ENCODE measurements at regions not wholly inside any gene's neighbourhood (a gene's known extent, or its start where the extent isn't known, plus 50 kb on each side); places are given as distances from the start of the nearest gene placed in this dataset.

DNA sequence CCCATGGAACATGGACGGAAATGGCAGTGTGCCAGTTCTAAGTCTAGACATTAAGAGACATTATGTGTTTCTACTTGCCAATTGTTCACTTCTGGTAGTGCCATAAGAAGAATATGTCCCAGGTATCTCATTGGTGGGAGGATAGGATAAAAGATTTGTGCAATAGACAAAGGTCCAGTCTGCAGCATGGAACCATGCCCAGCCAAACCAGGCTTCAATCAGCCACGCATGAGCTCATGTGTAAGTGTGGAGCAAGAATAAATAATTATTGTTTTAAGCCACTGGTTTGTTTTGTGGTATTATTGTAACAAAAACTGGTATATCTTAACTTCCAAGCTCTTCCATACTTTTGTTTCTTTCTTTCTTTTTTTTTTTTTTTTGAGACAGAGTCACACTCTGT, 153.6 kb upstream of the CTTNBP2 start:
- no peak for DNase-seq

DNA sequence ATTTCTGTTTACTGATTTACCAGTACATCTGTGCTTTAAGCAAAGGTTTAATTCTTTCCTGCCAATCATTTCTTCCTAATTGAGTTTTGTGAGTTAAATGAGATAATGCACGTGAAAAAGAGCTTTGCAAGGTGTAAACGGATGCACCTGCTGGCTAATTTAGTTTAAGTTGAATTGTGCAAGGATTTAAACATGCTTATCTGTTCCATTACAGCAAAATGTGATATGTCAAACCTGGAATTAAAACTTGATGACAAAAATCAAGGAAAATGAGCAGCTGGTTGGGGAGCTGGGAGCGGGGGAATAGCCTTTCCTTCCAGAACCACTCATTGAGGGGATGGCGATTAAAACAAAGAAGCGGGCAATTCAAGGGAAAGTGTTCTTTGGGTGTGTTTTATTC, 155.0 kb upstream of the CTTNBP2 start:
- no peak for DNase-seq

DNA sequence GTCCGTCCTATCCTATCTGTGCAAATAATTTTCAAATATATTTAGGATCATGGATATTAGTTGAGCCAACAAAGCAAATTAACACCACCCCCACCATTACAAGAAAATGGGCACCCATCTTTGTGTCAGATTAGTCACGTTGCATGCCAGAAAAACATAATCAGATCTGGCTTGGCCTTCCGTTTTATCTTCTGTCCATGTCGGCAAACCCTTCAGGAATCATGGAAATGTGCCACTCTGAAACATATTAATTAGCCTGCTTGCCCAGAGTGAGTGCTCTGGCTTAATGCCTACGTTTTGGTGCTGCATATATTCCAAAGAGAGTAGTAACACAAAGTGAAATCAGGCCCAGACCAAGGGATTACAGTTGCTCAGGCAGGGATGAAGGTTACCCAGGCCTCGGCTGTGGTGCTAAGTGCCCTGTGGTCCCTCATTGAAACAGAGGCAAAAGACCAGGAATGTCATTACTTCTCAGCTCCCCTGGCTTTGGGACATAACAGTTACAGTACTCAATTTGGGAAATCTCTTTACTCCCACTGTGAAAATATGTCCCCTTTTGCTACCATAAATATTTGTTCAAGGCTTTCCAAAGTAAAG, 154.0 kb upstream of the LSM8 start:
- DNase-seq: no peak

- DNase-seq: no peak
These were observed 150.7 kb upstream of the LSM8 start for GRCh38 chr7:118033273-118033672.

- no peak for DNase-seq
These were observed 143.9 kb upstream of the LSM8 start for GRCh38 chr7:118039963-118040489.

- no peak for DNase-seq
These were observed 143.4 kb upstream of the LSM8 start for GRCh38 chr7:118040562-118040961.

DNA sequence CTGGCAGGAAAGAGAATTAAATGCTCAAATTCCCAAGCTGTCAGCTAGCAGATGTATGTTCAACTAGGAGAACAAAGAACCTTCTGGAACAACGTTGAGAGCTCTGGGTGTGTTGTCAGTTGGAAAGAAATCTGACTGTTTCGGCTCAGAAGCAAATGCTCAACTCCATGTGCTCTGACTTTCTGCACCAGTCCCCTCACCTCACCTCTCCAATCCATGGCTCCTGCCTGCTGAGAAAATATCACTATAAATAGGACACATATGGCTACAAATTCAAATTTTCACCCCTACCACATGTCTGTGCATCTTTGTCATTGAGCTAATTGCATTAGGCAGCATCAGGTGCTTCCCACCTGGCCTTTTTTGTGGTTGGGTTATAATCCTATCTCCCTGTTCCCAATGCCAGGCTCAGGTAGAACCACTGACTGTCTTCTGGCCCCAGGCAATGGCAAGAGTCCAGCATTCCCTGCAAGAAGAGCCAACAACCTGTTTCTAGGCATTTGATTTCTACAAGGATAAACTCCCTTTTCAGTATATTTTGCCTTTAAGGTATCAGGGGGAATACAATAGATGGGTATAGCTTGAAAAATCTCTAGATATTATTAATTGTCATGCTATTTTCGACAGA, 142.6 kb upstream of the LSM8 start:
- no peak for DNase-seq

- DNase-seq: no peak
These were observed 138.3 kb upstream of the LSM8 start for GRCh38 chr7:118045629-118046028.

- DNase-seq: no peak
These were observed 137.9 kb upstream of the LSM8 start for GRCh38 chr7:118046086-118046485.

DNA sequence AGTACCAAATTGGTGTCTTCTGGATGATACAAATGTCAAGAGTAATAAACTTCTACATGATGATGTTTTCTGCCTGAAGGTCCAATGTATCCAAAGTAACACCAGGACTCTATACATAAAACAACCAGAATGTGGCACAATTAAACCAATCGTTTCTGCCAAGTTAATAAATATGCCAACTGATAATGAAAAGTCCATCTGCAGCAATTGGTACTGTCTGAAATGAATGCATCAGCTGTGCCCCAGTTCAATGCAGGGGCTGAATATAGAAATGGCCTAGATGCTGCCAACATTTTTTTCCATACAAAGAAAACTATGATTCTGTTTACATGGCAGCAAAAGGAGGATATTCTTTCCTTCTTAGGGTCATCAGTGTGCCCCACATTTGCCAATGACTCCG, 137.2 kb upstream of the LSM8 start:
- DNase-seq: no peak

GRCh38 chr7:118052336-118052735, 131.6 kb upstream of the LSM8 start:
- no peak for DNase-seq

DNA sequence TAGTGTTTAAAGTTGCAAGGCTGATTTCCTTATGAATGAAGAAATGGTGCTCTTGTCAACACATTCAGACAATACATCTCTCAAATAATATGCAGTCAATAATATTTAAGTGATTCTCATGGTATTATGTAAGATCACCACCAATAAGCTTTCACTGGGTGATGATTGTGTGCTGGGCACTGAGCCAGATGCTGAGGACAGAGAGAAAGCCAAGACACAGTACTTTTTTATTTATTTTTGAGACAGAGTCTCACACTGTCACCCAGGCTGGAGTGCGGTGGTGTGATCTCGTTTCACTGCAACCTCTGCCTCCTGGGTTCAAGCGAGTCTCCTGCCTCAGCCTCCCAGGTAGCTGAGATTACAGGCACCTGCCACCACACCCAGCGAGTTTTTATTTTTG, 130.6 kb upstream of the LSM8 start:
- DNase-seq: no peak

GRCh38 chr7:118054529-118054928, 129.4 kb upstream of the LSM8 start:
- DNase-seq: no peak

GRCh38 chr7:118055647-118056046, 128.3 kb upstream of the LSM8 start:
- no peak for DNase-seq

DNA sequence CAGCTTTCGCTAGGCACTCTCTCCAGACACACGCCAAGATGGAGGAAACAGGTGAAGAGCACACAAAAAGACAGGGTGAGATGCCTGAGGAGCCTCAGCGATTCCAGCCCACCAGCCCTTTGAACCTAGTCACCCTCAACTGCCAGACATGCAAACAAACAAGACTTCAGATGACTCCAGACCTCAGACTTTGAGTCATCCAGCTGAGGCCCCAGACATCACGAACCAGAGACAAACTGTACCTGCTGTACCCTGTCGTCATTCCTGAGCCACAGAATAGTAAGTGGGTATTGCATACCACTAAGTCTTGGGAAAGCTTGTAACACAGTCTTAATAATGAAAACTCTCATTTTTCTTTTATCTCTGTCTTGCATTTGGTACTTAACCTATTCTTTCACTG, 126.6 kb upstream of the LSM8 start:
- DNase-seq: no peak

DNA sequence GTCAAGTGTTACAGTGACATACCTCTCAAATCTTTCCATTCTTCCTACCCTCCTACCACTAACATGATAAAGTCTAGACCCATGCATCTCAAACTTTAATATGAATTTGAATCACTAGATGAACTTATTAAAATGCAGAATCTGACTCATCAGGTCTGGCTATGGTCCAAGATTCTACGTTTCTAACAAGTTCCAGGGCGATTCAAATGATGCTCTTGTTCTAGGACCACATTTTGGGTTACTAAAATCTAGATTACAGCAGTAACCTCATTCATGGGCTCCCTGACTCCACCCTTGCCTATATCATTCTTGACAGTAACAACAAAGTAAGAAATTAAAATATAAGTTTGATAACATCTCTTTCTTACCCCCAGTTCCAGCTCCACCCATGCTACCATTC, 124.8 kb upstream of the LSM8 start:
- no peak for DNase-seq

- DNase-seq: no peak
These were observed 123.3 kb upstream of the LSM8 start for GRCh38 chr7:118060692-118061091.

GRCh38 chr7:118061386-118061785, 122.6 kb upstream of the LSM8 start:
- no peak for DNase-seq

GRCh38 chr7:118072893-118073674, 110.9 kb upstream of the LSM8 start:
- DNase-seq: no peak

GRCh38 chr7:118075936-118076335, 108.0 kb upstream of the LSM8 start:
- no peak for DNase-seq

- DNase-seq: no peak
These were observed 107.4 kb upstream of the LSM8 start for GRCh38 chr7:118076564-118076963.

- no peak for DNase-seq
These were observed 105.9 kb upstream of the LSM8 start for GRCh38 chr7:118078015-118078414.

DNA sequence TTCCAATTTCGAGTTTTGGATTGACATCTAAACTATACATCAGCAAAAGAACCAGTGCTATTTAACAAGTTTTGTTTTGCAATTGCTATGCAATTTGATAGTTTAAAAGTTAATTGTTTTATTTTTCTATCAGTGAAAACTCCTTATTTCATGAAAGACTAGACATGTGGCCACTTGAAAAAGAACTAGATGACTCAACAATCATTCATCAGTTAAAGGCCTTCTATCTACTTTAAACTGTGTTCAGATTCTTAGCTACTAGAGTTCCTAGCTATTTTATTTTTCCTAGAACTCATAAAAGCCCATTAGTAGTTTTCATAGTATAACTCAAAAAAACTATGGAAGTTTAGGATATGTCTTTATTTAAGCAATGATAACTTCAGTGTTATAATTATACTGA, 104.6 kb upstream of the LSM8 start:
- DNase-seq: no peak

GRCh38 chr7:118080947-118081346, 103.0 kb upstream of the LSM8 start:
- DNase-seq: no peak
